Trophoblast cell (in vitro differentiated cells and primary cell): ENCODE measurements at regions not wholly inside any gene's neighbourhood (a gene's known extent, or its start where the extent isn't known, plus 50 kb on each side); places are given as distances from the start of the nearest gene placed in this dataset.

Experiments
- DNase-seq, 2 donors: peaks; one replicate each; pipeline ENCODE4 v3.0.0-alpha.2; 2016
- H2AFZ ChIP-seq: 2 replicates; pipeline ENCODE4 v1.6.1; 2013; ENCODE audit warnings: low read length, moderate library complexity, mild to moderate bottlenecking; ENCODE audit not compliant: insufficient read depth, poor library complexity
- H2AK5ac ChIP-seq: 2 replicates; pipeline ENCODE4 v1.6.1; 2013; ENCODE audit warnings: mild to moderate bottlenecking, low read length
- H2BK120ac ChIP-seq: 2 replicates; pipeline ENCODE4 v1.6.1; 2013; ENCODE audit warnings: low read length, mild to moderate bottlenecking, moderate library complexity; ENCODE audit not compliant: insufficient read depth, poor library complexity
- H2BK12ac ChIP-seq: 2 replicates; pipeline ENCODE4 v1.6.1; 2013; ENCODE audit warnings: mild to moderate bottlenecking, low read length, moderate library complexity
- H2BK5ac ChIP-seq: 2 replicates; pipeline ENCODE4 v1.6.1; 2013; ENCODE audit warnings: low read length, low read depth, moderate library complexity, mild to moderate bottlenecking; ENCODE audit not compliant: poor library complexity
- H3K14ac ChIP-seq: 2 replicates; pipeline ENCODE4 v1.6.1; 2013; ENCODE audit warnings: mild to moderate bottlenecking, low read length
- H3K18ac ChIP-seq: 2 replicates; pipeline ENCODE4 v1.6.1; 2013; ENCODE audit warnings: mild to moderate bottlenecking, low read length
- H3K23ac ChIP-seq: 2 replicates; pipeline ENCODE4 v1.6.1; 2013; ENCODE audit warnings: low read length
- H3K27ac ChIP-seq: 2 replicates; pipeline ENCODE4 v1.5.1; 2013; ENCODE audit warnings: low read depth, mild to moderate bottlenecking, inconsistent platforms, low read length, moderate library complexity
- H3K27me3 ChIP-seq: 2 replicates; pipeline ENCODE4 v1.6.1; 2013; ENCODE audit warnings: inconsistent platforms, mild to moderate bottlenecking, low read length, moderate library complexity; ENCODE audit not compliant: insufficient read depth
- H3K36me3 ChIP-seq, 2 experiments: 1 replicate in 1 of 2; 2 replicates in 1 of 2; pipeline ENCODE4 v1.6.1; 2013; ENCODE audit warnings: low read length in 2 of 2, mild to moderate bottlenecking in 2 of 2, moderate library complexity in 1 of 2; ENCODE audit not compliant: insufficient read depth in 2 of 2, control insufficient read depth in 1 of 2
- H3K4ac ChIP-seq: 2 replicates; pipeline ENCODE4 v1.6.1; 2013; ENCODE audit warnings: low read depth, mild to moderate bottlenecking, low read length, moderate library complexity
- H3K4me1 ChIP-seq, 2 experiments: 1 replicate in 1 of 2; 2 replicates in 1 of 2; pipeline ENCODE4 v1.6.1; 2013; ENCODE audit warnings: low read length in 2 of 2, mild to moderate bottlenecking in 2 of 2, moderate library complexity in 1 of 2; ENCODE audit not compliant: insufficient read depth in 2 of 2, control insufficient read depth in 1 of 2
- H3K4me2 ChIP-seq: 2 replicates; pipeline ENCODE4 v1.6.1; 2013; ENCODE audit warnings: inconsistent platforms, mild to moderate bottlenecking, low read length, moderate library complexity
- H3K4me3 ChIP-seq: 2 replicates; pipeline ENCODE4 v1.5.1; 2013; ENCODE audit warnings: mild to moderate bottlenecking, low read depth, low read length, inconsistent platforms
- H3K79me1 ChIP-seq: one replicate; pipeline ENCODE4 v1.6.1; 2013; ENCODE audit warnings: low read length
- H3K79me2 ChIP-seq: 2 replicates; pipeline ENCODE4 v1.6.1; 2013; ENCODE audit warnings: low read length, mild to moderate bottlenecking; ENCODE audit not compliant: control insufficient read depth, insufficient read depth, poor library complexity
- H3K9ac ChIP-seq: 2 replicates; pipeline ENCODE4 v1.6.1; 2013; ENCODE audit warnings: mild to moderate bottlenecking, low read length
- H3K9me3 ChIP-seq: 2 replicates; pipeline ENCODE4 v1.6.1; 2013; ENCODE audit warnings: low read depth, mild to moderate bottlenecking, control low read depth, inconsistent platforms, low read length; ENCODE audit not compliant: insufficient read depth
- H4K12ac ChIP-seq: 2 replicates; pipeline ENCODE4 v1.6.1; 2013; ENCODE audit warnings: low read depth, mild to moderate bottlenecking, low read length, moderate library complexity
- H4K8ac ChIP-seq: 2 replicates; pipeline ENCODE4 v1.6.1; 2013; ENCODE audit warnings: low read depth, mild to moderate bottlenecking, low read length, moderate library complexity
- H4K91ac ChIP-seq: one replicate; pipeline ENCODE4 v1.6.1; 2013; ENCODE audit warnings: low read depth, mild to moderate bottlenecking, low read length, moderate library complexity
- WGBS: extraction: QIAGEN DNeasy Blood & Tissue Kit; methylation state at CpG from one replicate; pipeline ENCODE4 v1.1.7; 2013; ENCODE audit warnings: missing lambda C conversion rate; ENCODE audit not compliant: insufficient read length, insufficient coverage; ENCODE audit errors: extremely low coverage; 5-methylcytosine and 5-hydroxymethylcytosine counted together

GRCh38 chr7:12085516-12085915, 125.6 kb upstream of the TMEM106B start:
- Histone ChIP-seq H2AK5ac (no peak overlapping the region), H2BK12ac (no peak overlapping the region), H3K18ac (no peak overlapping the region), H4K12ac (no peak overlapping the region), H3K9ac (no peak overlapping the region), H3K9me3 (no peaks in the 10 kb centered on the region), H3K14ac (no peak overlapping the region), H3K4me1 (no peaks in the 10 kb centered on the region), H2BK120ac (no peak overlapping the region), H3K23ac (no peak overlapping the region), H3K79me1 (no peaks in the 10 kb centered on the region), H3K27ac (no peak overlapping the region), H3K79me2 (no peaks in the 10 kb centered on the region), H4K91ac (no peak overlapping the region), H3K4me3 (no peak overlapping the region), H3K4ac (no peak overlapping the region), H2AFZ (no peak overlapping the region), H4K8ac (no peak overlapping the region), H2BK5ac (no peak overlapping the region), H3K27me3 (no peaks in the 10 kb centered on the region), H3K36me3 (no peaks in the 10 kb centered on the region), H3K4me2 (no peak overlapping the region)
- DNase-seq, result no peak
- WGBS, result no CpG with 5 or more reads among the region's 1 CpG

GRCh38 chr7:12089951-12090756, 120.9 kb upstream of the TMEM106B start:
- H3K4ac ChIP-seq, result no peak overlapping the region
- no peaks in the 10 kb centered on the region for H3K36me3 ChIP-seq
- no peak overlapping the region for H3K9ac ChIP-seq
- no peaks in the 10 kb centered on the region for H3K79me2 ChIP-seq
- no peak overlapping the region for H3K4me2 ChIP-seq
- no peak overlapping the region for H3K18ac ChIP-seq
- H4K91ac ChIP-seq, result no peak overlapping the region
- no peaks in the 10 kb centered on the region for H3K79me1 ChIP-seq
- DNase-seq, result no peak
- H3K9me3 ChIP-seq, result no peaks in the 10 kb centered on the region
- H3K23ac ChIP-seq, result no peak overlapping the region
- no peak overlapping the region for H3K27ac ChIP-seq
- H2AFZ ChIP-seq, result no peak overlapping the region
- H3K4me1 ChIP-seq, result no peaks in the 10 kb centered on the region
- H2BK12ac ChIP-seq, result no peak overlapping the region
- no peak overlapping the region for H2AK5ac ChIP-seq
- H4K8ac ChIP-seq, result no peak overlapping the region
- no peak overlapping the region for H2BK120ac ChIP-seq
- no peak overlapping the region for H2BK5ac ChIP-seq
- H3K4me3 ChIP-seq, result no peak overlapping the region
- no CpG with 5 or more reads among the region's 9 CpGs for WGBS
- H3K14ac ChIP-seq, result no peak overlapping the region
- no peaks in the 10 kb centered on the region for H3K27me3 ChIP-seq
- no peak overlapping the region for H4K12ac ChIP-seq

GRCh38 chr7:12090757-12091221, 120.3 kb upstream of the TMEM106B start:
- Histone ChIP-seq H4K91ac (no peak overlapping the region), H3K14ac (no peak overlapping the region)

GRCh38 chr7:12091231-12091630, 119.9 kb upstream of the TMEM106B start:
- WGBS, result no CpG with 5 or more reads among the region's 4 CpGs
- H3K27me3 ChIP-seq, result no peaks in the 10 kb centered on the region
- no peak overlapping the region for H3K4me3 ChIP-seq
- no peak overlapping the region for H3K18ac ChIP-seq
- peak in 1 of 2 donors; percentile 18 for DNase-seq
- no peaks in the 10 kb centered on the region for H3K4me1 ChIP-seq
- no peak overlapping the region for H3K9ac ChIP-seq
- no peak overlapping the region for H3K4ac ChIP-seq
- H3K23ac ChIP-seq, result no peak overlapping the region
- H2BK120ac ChIP-seq, result no peak overlapping the region
- no peak overlapping the region for H2BK5ac ChIP-seq
- H3K36me3 ChIP-seq, result no peaks in the 10 kb centered on the region
- H3K79me2 ChIP-seq, result no peaks in the 10 kb centered on the region
- no peak overlapping the region for H2AFZ ChIP-seq
- no peaks in the 10 kb centered on the region for H3K9me3 ChIP-seq
- H3K14ac ChIP-seq, result no peak overlapping the region
- H3K27ac ChIP-seq, result no peak overlapping the region
- H2AK5ac ChIP-seq, result no peak overlapping the region
- H4K12ac ChIP-seq, result no peak overlapping the region
- H4K8ac ChIP-seq, result no peak overlapping the region
- H4K91ac ChIP-seq, result no peak overlapping the region
- no peak overlapping the region for H2BK12ac ChIP-seq
- no peak overlapping the region for H3K4me2 ChIP-seq
- no peaks in the 10 kb centered on the region for H3K79me1 ChIP-seq

More at GRCh38 chr7:12090757-12091221, 120.3 kb upstream of the TMEM106B start:
- H3K4me3 ChIP-seq, result no peak overlapping the region
- peak in 1 of 2 donors; percentile 7 for DNase-seq
- no peak overlapping the region for H2BK12ac ChIP-seq
- no peaks in the 10 kb centered on the region for H3K9me3 ChIP-seq
- no peak overlapping the region for H2AK5ac ChIP-seq
- H3K4me2 ChIP-seq, result no peak overlapping the region
- H2AFZ ChIP-seq, result no peak overlapping the region
- H3K4ac ChIP-seq, result no peak overlapping the region
- no peak overlapping the region for H4K12ac ChIP-seq
- no peak overlapping the region for H3K18ac ChIP-seq
- H3K79me1 ChIP-seq, result no peaks in the 10 kb centered on the region
- no peaks in the 10 kb centered on the region for H3K4me1 ChIP-seq
- H3K9ac ChIP-seq, result no peak overlapping the region
- H3K79me2 ChIP-seq, result no peaks in the 10 kb centered on the region
- H3K36me3 ChIP-seq, result no peaks in the 10 kb centered on the region
- H2BK120ac ChIP-seq, result no peak overlapping the region
- no peak overlapping the region for H2BK5ac ChIP-seq
- H4K8ac ChIP-seq, result no peak overlapping the region
- no CpG with 5 or more reads among the region's 5 CpGs for WGBS
- no peak overlapping the region for H3K27ac ChIP-seq
- no peak overlapping the region for H3K23ac ChIP-seq
- no peaks in the 10 kb centered on the region for H3K27me3 ChIP-seq
